ENCODE measurements at regions not wholly inside any gene's neighbourhood (a gene's known extent, or its start where the extent isn't known, plus 50 kb on each side); places are given as distances from the start of the nearest gene placed in this dataset.

- POLR2A ChIA-PET, result no interaction called here
- 0% methylated on average over 4 of the region's 4 CpGs for WGBS (ENCODE audit: insufficient coverage, low coverage, missing lambda C conversion rate)
- Histone ChIP-seq H3K79me2 (ENCODE audit: control insufficient read depth, insufficient read depth, low read length) (no peaks in the 10 kb centered on the region), H3K9ac (ENCODE audit: insufficient read depth in 1 of 2, low read depth in 2 of 2, low read length in 2 of 2) (no peak overlapping the region), H3K4me3 (no peak overlapping the region), H3K9me3 (replicated peaks; ENCODE audit: control insufficient read depth, insufficient read depth, low read depth, low read length) (no peaks in the 10 kb centered on the region), H3K4me1 (replicated peaks in 1 of 2; ENCODE audit: control insufficient read depth in 2 of 2, insufficient read depth in 2 of 2, low read length in 2 of 2) (no peaks in the 10 kb centered on the region), H3K27me3 (ENCODE audit: control insufficient read depth in 2 of 2, insufficient read depth in 2 of 2, low read length in 2 of 2) (no peaks in the 10 kb centered on the region), H3K36me3 (ENCODE audit: control insufficient read depth, insufficient read depth, low read length) (no peaks in the 10 kb centered on the region), H4K20me1 (replicated peaks; ENCODE audit: control insufficient read depth, insufficient read depth, low read length) (no peaks in the 10 kb centered on the region), H3K4me2 (ENCODE audit: insufficient read depth, low read length) (no peak overlapping the region), H3K27ac (ENCODE audit: extremely low read depth, low read depth, low read length) (no peak overlapping the region), H3K9me1 (ENCODE audit: control insufficient read depth, insufficient read depth, low read length) (no peaks in the 10 kb centered on the region), H2AFZ (ENCODE audit: low read depth, low read length) (no peak overlapping the region)
- CTCF ChIA-PET (ENCODE audit: low intra/inter-chr PET ratio), result no interaction called here
- intact Hi-C loops (cut with micrococcal nuclease), result no loop called here
- DNase-seq (ENCODE audit: extremely low read depth in 1 of 4, low spot score in 3 of 4) (no peak), ATAC-seq (no peak), FAIRE-seq (no peak)
- TF ChIP-seq NCOA1 (IDR thresholded peaks at IDR 0.05; ENCODE audit: low read depth), result no peak
- no peak for TF ChIP-seq ELF1 (tag; IDR thresholded peaks at IDR 0.05)
- TF ChIP-seq MXI1 (IDR thresholded peaks at IDR 0.05; ENCODE audit: low read depth, low read length), result no peak
- TF ChIP-seq ZNF408 (CRISPR knock-in tag; IDR thresholded peaks at IDR 0.05; ENCODE audit: low read depth), result no peak
- no TSS peak for BruUV-seq (replicated peaks)
- in situ Hi-C loops (cut with MboI), result no loop called here
Observed at GRCh38 chr6:115630424-115631024, 430.2 kb downstream of the FRK start.

- Histone ChIP-seq H2AFZ (ENCODE audit: low read depth, low read length) (no peak overlapping the region), H3K4me2 (ENCODE audit: insufficient read depth, low read length) (no peak overlapping the region), H3K9ac (ENCODE audit: insufficient read depth in 1 of 2, low read depth in 2 of 2, low read length in 2 of 2) (no peak overlapping the region), H3K4me1 (replicated peaks in 1 of 2; ENCODE audit: control insufficient read depth in 2 of 2, insufficient read depth in 2 of 2, low read length in 2 of 2) (no peaks in the 10 kb centered on the region), H3K9me3 (replicated peaks; ENCODE audit: control insufficient read depth, insufficient read depth, low read depth, low read length) (no peaks in the 10 kb centered on the region), H4K20me1 (replicated peaks; ENCODE audit: control insufficient read depth, insufficient read depth, low read length) (no peaks in the 10 kb centered on the region), H3K9me1 (ENCODE audit: control insufficient read depth, insufficient read depth, low read length) (no peaks in the 10 kb centered on the region), H3K4me3 (no peak overlapping the region), H3K27me3 (ENCODE audit: control insufficient read depth in 2 of 2, insufficient read depth in 2 of 2, low read length in 2 of 2) (no peaks in the 10 kb centered on the region), H3K79me2 (ENCODE audit: control insufficient read depth, insufficient read depth, low read length) (no peaks in the 10 kb centered on the region), H3K36me3 (ENCODE audit: control insufficient read depth, insufficient read depth, low read length) (no peaks in the 10 kb centered on the region), H3K27ac (ENCODE audit: extremely low read depth, low read depth, low read length) (no peak overlapping the region)
- FAIRE-seq (no peak), DNase-seq (ENCODE audit: extremely low read depth in 1 of 4, low spot score in 3 of 4) (no peak), ATAC-seq (no peak)
- intact Hi-C loops (cut with micrococcal nuclease) (no loop called here), in situ Hi-C loops (cut with MboI) (no loop called here)
- ChIA-PET CTCF (ENCODE audit: low intra/inter-chr PET ratio) (no interaction called here), POLR2A (no interaction called here)
- no peak for TF ChIP-seq TARDBP (IDR thresholded peaks at IDR 0.05)
- TF ChIP-seq GTF2A2 (tag; IDR thresholded peaks at IDR 0.05), result no peak
- TF ChIP-seq NUFIP1 (IDR thresholded peaks at IDR 0.05; ENCODE audit: partially characterized antibody), result no peak
- TF ChIP-seq HDAC8 (tag; IDR thresholded peaks at IDR 0.05), result no peak
- TF ChIP-seq GABPA (tag; conservative IDR thresholded peaks at IDR 0.05; ENCODE audit: low read depth), result no peak
- TF ChIP-seq L3MBTL2 (IDR thresholded peaks at IDR 0.05), result no peak
- TF ChIP-seq ZNF778 (CRISPR knock-in tag; IDR thresholded peaks at IDR 0.05), result no peak
- TF ChIP-seq CHCHD3 (CRISPR knock-in tag; IDR thresholded peaks at IDR 0.05), result no peak
- BruUV-seq (replicated peaks), result no TSS peak
- 4% methylated on average over 2 of the region's 2 CpGs for WGBS (ENCODE audit: insufficient coverage, low coverage, missing lambda C conversion rate)
Observed at GRCh38 chr6:115629415-115629814, 431.3 kb downstream of the FRK start.

All from K562 (cell line).